ENCODE measurements at regions not wholly inside any gene's neighbourhood (a gene's known extent, or its start where the extent isn't known, plus 50 kb on each side); places are given as distances from the start of the nearest gene placed in this dataset.

DNA sequence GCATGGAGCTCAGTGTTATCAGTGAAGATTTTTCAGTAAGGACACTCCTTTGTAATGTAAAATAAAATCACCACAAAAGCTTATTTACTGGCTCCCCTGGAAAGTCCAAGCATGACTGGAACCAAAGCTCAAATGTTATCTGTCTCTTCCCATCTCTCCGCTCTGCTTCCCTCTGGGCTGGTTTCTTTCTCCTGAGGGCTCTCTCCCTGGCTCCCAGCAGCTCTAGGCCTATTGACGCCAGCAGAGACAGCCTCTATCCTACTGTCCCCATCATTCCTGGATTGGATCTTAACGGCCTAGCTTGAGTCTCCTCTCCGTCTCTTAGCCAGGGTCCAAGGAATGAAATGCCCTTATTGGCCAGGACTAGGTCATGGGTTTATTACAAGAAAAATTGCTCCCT lies 86.1 kb downstream of the TMEM167A start:
- no peak overlapping the region for H3K4me3 ChIP-seq

GRCh38 chr5:82987188-82987587 lies 90.0 kb downstream of the TMEM167A start:
- Histone ChIP-seq H3K4me1 (peaks cover 36% of the 10 kb centered on the region), H3K4me3 (no peak overlapping the region), H3K27ac (no peak overlapping the region), H3K4me2 (no peak overlapping the region), H3K9me3 (no peaks in the 10 kb centered on the region)
- no peak for DNase-seq (ENCODE audit: low read depth in 1 of 2, low spot score in 1 of 2)
- no peak for FAIRE-seq
- CTCF ChIA-PET = no interaction called here
- WGBS (ENCODE audit: missing lambda C conversion rate) = 93% methylated on average over 2 of the region's 2 CpGs
- POLR2A ChIA-PET = no interaction called here
- no peak for TF ChIP-seq POLR2A (IDR thresholded peaks at IDR 0.05; ENCODE audit: low read length)
- TF ChIP-seq ELK1 (IDR thresholded peaks at IDR 0.05; ENCODE audit: low read depth, low read length) = no peak
- no peak for TF ChIP-seq BHLHE40 (IDR thresholded peaks at IDR 0.05; ENCODE audit: low read depth, low read length)
- TF ChIP-seq CBX8 (IDR thresholded peaks at IDR 0.05) = no peak
- no peak for ATAC-seq

More for the DNA sequence above, 86.1 kb downstream of the TMEM167A start:
- Histone ChIP-seq H3K9me3 (no peaks in the 10 kb centered on the region), H3K4me2 (no peak overlapping the region), H3K27ac (no peak overlapping the region), H3K4me1 (peaks cover 13% of the 10 kb centered on the region; the same call in 2 of the 3 replicates)
- WGBS (ENCODE audit: missing lambda C conversion rate) = 82% methylated on average over 4 of the region's 4 CpGs
- TF ChIP-seq PHF8 (IDR thresholded peaks at IDR 0.05; ENCODE audit: borderline replicate concordance, low read depth) (no peak), ZSCAN20 (CRISPR knock-in tag; IDR thresholded peaks at IDR 0.05) (no peak), CBX8 (IDR thresholded peaks at IDR 0.05) (no peak), ZFP36 (IDR thresholded peaks at IDR 0.05; ENCODE audit: borderline replicate concordance, partially characterized antibody) (no peak), EHF (CRISPR knock-in tag; IDR thresholded peaks at IDR 0.05) (no peak), JUN (IDR thresholded peaks at IDR 0.05) (no peak), HOXB5 (CRISPR knock-in tag; IDR thresholded peaks at IDR 0.05) (no peak), MYC (IDR thresholded peaks at IDR 0.05; ENCODE audit: borderline replicate concordance, low read length) (no peak), RCOR1 (IDR thresholded peaks at IDR 0.05; ENCODE audit: low read depth, low read length) (no peak), FOXS1 (CRISPR knock-in tag; IDR thresholded peaks at IDR 0.05) (no peak), MAFK (IDR thresholded peaks at IDR 0.05; ENCODE audit: partially characterized antibody) (no peak), ESRRA (IDR thresholded peaks at IDR 0.05; ENCODE audit: borderline replicate concordance, low read length) (no peak), HMGXB4 (CRISPR knock-in tag; IDR thresholded peaks at IDR 0.05; ENCODE audit: borderline replicate concordance) (no peak), RFX5 (IDR thresholded peaks at IDR 0.05) (no peak), E2F6 (IDR thresholded peaks at IDR 0.05; ENCODE audit: borderline replicate concordance, low read depth) (no peak), EHMT2 (IDR thresholded peaks at IDR 0.05; ENCODE audit: low read depth) (no peak), NPAS2 (CRISPR knock-in tag; IDR thresholded peaks at IDR 0.05; ENCODE audit: borderline replicate concordance) (no peak)
- TF ChIP-seq, protein P1, sequence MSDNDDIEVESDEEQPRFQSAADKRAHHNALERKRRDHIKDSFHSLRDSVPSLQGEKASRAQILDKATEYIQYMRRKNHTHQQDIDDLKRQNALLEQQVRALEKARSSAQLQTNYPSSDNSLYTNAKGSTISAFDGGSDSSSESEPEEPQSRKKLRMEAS (IDR thresholded peaks at IDR 0.05) = no peak
- DNase-seq (ENCODE audit: low read depth in 1 of 2, low spot score in 1 of 2) (no peak), ATAC-seq (no peak), FAIRE-seq (no peak)
- ChIA-PET CTCF (no interaction called here), POLR2A (no interaction called here)

DNA sequence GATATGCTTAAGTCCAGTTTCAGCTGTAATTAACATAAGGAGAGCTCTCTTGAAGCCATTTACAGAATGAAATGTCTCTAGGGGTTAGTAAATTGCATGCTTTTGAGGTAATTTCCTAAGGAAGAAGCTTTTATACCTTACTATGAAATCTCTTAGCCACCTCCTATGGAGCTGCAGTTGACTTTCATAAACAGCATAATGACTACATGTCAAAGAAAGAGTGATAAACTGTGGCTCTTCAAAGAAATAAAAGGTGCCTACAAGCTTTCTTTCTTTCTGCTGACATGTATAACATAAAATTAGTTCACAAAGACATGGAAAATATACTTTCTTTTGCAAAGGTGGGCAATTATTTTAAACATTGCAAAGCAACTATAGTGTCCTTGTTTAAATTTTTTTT lies 90.8 kb downstream of the TMEM167A start:
- H3K4me1 ChIP-seq = peaks cover 30% of the 10 kb centered on the region
- DNase-seq (ENCODE audit: low read depth in 1 of 2, low spot score in 1 of 2) (no peak), ATAC-seq (no peak), FAIRE-seq (no peak)
- ChIA-PET POLR2A (no interaction called here), CTCF (interaction anchor here (1.0 kb wide), 1 partner anchor 24 kb away, joined by 3 read pairs; no protein-coding TSS in a partner anchor)
- TF ChIP-seq TP53 (CRISPR knock-in tag; IDR thresholded peaks at IDR 0.05) = no peak
- no peak for TF ChIP-seq KDM1A (IDR thresholded peaks at IDR 0.05; ENCODE audit: low read depth)
- TF ChIP-seq, protein P2, sequence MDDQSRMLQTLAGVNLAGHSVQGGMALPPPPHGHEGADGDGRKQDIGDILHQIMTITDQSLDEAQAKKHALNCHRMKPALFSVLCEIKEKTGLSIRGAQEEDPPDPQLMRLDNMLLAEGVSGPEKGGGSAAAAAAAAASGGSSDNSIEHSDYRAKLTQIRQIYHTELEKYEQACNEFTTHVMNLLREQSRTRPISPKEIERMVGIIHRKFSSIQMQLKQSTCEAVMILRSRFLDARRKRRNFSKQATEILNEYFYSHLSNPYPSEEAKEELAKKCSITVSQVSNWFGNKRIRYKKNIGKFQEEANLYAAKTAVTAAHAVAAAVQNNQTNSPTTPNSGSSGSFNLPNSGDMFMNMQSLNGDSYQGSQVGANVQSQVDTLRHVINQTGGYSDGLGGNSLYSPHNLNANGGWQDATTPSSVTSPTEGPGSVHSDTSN (IDR thresholded peaks at IDR 0.05) = no peak
- no peak for TF ChIP-seq RAD21 (conservative IDR thresholded peaks at IDR 0.05 in 1 of 2, IDR thresholded peaks at IDR 0.05 in 1 of 2)
- no peak for TF ChIP-seq FOXS1 (CRISPR knock-in tag; IDR thresholded peaks at IDR 0.05)
- no peak for TF ChIP-seq FOSB (CRISPR knock-in tag; IDR thresholded peaks at IDR 0.05)
- H3K9me3 ChIP-seq = no peaks in the 10 kb centered on the region
- H3K4me3 ChIP-seq = no peak overlapping the region
- no peak overlapping the region for H3K27ac ChIP-seq
- no peak overlapping the region for H3K4me2 ChIP-seq
